ENCODE measurements at regions not wholly inside any gene's neighbourhood (a gene's known extent, or its start where the extent isn't known, plus 50 kb on each side); places are given as distances from the start of the nearest gene placed in this dataset.

DNA sequence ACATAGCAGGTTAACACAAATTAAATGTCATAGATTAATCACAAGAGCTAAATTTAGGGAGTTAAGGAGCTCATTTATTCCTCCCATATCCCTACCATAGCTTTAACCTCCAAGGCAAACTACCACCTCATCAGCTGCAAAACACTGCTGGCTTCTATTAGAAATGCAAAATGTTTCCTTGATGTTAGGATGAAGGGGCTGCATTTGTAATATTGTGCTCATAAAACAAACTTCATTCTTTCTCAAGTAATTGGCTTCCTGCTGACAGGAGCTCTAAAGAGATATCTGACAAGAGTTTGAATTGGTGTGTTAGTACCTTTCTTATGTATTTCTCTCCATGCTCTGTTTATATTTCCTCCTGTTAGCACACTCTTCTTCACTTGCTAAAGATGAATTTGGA, 152.1 kb downstream of the OLFM4 start:
- DNase-seq (ENCODE audit: low read depth), result no peak
- TF ChIP-seq, protein P1, sequence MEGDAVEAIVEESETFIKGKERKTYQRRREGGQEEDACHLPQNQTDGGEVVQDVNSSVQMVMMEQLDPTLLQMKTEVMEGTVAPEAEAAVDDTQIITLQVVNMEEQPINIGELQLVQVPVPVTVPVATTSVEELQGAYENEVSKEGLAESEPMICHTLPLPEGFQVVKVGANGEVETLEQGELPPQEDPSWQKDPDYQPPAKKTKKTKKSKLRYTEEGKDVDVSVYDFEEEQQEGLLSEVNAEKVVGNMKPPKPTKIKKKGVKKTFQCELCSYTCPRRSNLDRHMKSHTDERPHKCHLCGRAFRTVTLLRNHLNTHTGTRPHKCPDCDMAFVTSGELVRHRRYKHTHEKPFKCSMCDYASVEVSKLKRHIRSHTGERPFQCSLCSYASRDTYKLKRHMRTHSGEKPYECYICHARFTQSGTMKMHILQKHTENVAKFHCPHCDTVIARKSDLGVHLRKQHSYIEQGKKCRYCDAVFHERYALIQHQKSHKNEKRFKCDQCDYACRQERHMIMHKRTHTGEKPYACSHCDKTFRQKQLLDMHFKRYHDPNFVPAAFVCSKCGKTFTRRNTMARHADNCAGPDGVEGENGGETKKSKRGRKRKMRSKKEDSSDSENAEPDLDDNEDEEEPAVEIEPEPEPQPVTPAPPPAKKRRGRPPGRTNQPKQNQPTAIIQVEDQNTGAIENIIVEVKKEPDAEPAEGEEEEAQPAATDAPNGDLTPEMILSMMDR (IDR thresholded peaks at IDR 0.05; ENCODE audit: insufficient read depth, low read length, severe bottlenecking), result no peak

DNA sequence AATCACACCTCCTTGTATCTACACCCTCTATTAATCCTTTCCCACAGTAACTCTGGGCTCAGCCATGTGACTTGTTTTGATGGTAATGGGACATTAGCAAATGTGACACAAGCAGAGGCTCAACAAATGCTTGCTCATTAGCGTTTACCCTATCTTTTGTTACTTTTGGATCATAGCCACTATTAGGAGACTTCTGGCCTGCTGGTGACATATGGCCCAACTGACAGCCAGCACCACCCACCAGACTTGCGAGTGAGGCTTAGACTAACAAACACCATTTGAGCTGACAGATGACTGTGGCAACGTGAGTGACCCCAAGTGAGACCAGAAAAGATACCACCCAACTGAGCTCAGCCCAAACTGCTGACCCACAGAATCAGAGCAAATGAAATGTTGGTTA, 154.1 kb downstream of the OLFM4 start:
- DNase-seq (ENCODE audit: low read depth), result no peak
- no peaks in the 10 kb centered on the region for H3K27me3 ChIP-seq (ENCODE audit: control insufficient read depth, insufficient read depth, low read length)
- TF ChIP-seq, protein P1 (IDR thresholded peaks at IDR 0.05; ENCODE audit: insufficient read depth, low read length, severe bottlenecking), result no peak
- FAIRE-seq, result no peak
- no peak overlapping the region for H3K4me3 ChIP-seq (ENCODE audit: low read depth, low read length)
- H3K36me3 ChIP-seq (ENCODE audit: control insufficient read depth, insufficient read depth, low read length), result no peaks in the 10 kb centered on the region

More for the DNA sequence above, 152.1 kb downstream of the OLFM4 start:
- Histone ChIP-seq H3K27me3 (ENCODE audit: control insufficient read depth, insufficient read depth, low read length) (no peaks in the 10 kb centered on the region), H3K36me3 (ENCODE audit: control insufficient read depth, insufficient read depth, low read length) (no peaks in the 10 kb centered on the region), H3K4me3 (ENCODE audit: low read depth, low read length) (no peak overlapping the region)
- no peak for FAIRE-seq

DNA sequence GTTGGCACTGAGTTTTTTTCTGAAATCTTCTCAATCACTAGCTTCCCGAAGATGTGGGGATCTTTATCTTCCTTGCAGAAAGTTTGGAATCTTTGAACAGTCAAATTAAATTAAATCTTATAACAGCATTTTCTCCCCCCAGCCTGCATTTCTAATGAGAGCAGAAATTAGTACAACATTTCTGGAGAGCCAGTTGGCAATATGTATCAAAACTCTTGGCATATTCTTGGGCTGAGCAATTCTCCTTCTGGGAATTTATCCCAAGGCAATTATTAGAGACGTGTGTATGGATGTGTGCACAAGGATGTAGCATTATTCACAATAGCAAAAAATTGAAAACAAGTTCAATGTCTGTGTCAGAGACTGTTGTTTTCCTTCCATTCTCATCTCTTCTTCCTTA, 159.5 kb downstream of the OLFM4 start:
- TF ChIP-seq, protein P1 (IDR thresholded peaks at IDR 0.05; ENCODE audit: insufficient read depth, low read length, severe bottlenecking), result no peak
- no peak for FAIRE-seq
- DNase-seq (ENCODE audit: low read depth), result no peak
- Histone ChIP-seq H3K4me3 (ENCODE audit: low read depth, low read length) (no peak overlapping the region), H3K36me3 (ENCODE audit: control insufficient read depth, insufficient read depth, low read length) (no peaks in the 10 kb centered on the region), H3K27me3 (ENCODE audit: control insufficient read depth, insufficient read depth, low read length) (no peaks in the 10 kb centered on the region)

DNA sequence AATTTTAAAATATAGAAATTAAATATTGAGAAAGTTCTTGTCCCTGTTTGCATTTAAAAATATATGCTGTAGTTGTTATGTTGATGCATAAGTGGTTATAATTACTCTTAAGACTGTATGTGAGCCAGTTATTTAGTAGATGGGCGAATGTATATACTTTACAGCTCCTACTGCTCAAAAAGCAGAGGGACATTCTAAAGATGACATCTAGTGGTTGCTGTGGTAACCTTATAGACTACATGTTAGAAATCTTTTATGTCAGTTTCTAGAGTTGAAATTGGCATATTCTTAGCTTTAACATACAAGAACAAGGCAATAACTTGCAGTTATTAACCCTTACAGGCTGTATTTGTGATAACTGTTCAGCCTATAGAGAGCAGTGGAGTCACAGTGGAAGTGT, 160.5 kb downstream of the OLFM4 start:
- Histone ChIP-seq H3K27me3 (ENCODE audit: control insufficient read depth, insufficient read depth, low read length) (no peaks in the 10 kb centered on the region), H3K4me3 (ENCODE audit: low read depth, low read length) (no peak overlapping the region), H3K36me3 (ENCODE audit: control insufficient read depth, insufficient read depth, low read length) (no peaks in the 10 kb centered on the region)
- FAIRE-seq, result peak; percentile 28
- TF ChIP-seq, protein P1 (IDR thresholded peaks at IDR 0.05; ENCODE audit: insufficient read depth, low read length, severe bottlenecking), result no peak
- DNase-seq (ENCODE audit: low read depth), result no peak

DNA sequence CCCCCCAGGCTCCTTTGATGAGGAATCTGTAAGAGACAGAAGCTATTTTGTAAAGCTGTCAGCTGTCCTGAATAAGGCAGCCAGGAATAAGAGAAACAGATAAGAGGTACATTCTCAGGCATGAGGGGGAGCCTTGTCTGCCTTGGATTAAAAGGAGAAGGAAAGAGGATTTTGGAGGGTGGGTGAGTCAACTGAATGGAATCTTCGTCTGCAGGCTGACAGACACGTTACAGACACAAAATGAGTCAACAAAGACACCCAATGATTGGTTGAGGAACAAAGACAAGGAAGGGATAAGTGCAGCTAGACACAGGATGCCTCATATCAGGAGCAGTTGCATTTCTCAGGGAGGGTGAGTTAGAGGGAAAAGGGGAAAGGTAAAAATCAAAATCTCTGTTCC, 162.5 kb downstream of the OLFM4 start:
- DNase-seq (ENCODE audit: low read depth) (peak; percentile 81), FAIRE-seq (peak; percentile 72)
- Histone ChIP-seq H3K36me3 (ENCODE audit: control insufficient read depth, insufficient read depth, low read length) (no peaks in the 10 kb centered on the region), H3K27me3 (ENCODE audit: control insufficient read depth, insufficient read depth, low read length) (no peaks in the 10 kb centered on the region), H3K4me3 (ENCODE audit: low read depth, low read length) (no peak overlapping the region)
- TF ChIP-seq, protein P1 (IDR thresholded peaks at IDR 0.05; ENCODE audit: insufficient read depth, low read length, severe bottlenecking), result no peak

DNA sequence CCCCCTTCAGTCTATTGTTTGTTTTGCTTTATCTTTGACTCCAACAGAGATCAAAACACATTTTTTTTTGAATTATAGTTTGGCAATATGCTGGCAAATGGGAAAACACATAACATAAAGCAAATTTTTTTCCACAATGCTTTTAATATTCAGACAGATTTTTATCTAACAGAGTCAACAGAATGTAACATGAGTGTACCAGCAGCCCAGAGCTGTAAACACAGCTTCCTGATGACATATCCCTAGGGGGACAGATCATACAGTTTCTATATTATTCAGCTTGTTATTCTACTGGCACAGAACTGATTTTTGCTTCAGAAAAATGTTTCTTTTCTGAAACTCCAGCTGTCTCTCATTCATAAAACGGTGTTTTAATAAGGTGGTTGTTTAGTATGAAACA, 168.8 kb downstream of the OLFM4 start:
- TF ChIP-seq, protein P1 (IDR thresholded peaks at IDR 0.05; ENCODE audit: insufficient read depth, low read length, severe bottlenecking), result no peak
- Histone ChIP-seq H3K27me3 (ENCODE audit: control insufficient read depth, insufficient read depth, low read length) (peaks cover 2% of the 10 kb centered on the region), H3K4me3 (ENCODE audit: low read depth, low read length) (no peak overlapping the region), H3K36me3 (ENCODE audit: control insufficient read depth, insufficient read depth, low read length) (no peaks in the 10 kb centered on the region)
- DNase-seq (ENCODE audit: low read depth) (no peak), FAIRE-seq (no peak)

Data from bronchial epithelial cell (primary cell).